GM12878 (cell line): ENCODE measurements at regions not wholly inside any gene's neighbourhood (a gene's known extent, or its start where the extent isn't known, plus 50 kb on each side); places are given as distances from the start of the nearest gene placed in this dataset.

Experiments used
- RAD21 ChIP-seq: IDR thresholded peaks from 2 replicates; pipeline ENCODE4 v1.6.1; 2011; ENCODE audit warnings: mild to moderate bottlenecking, low read depth, low read length, moderate library complexity; ENCODE audit not compliant: insufficient read depth
- ZNF622 ChIP-seq: fragments of 450-650 bp; IDR thresholded peaks from 2 replicates; pipeline ENCODE4 v1.6.1; 2017; ENCODE audit warnings: mild to moderate bottlenecking, inconsistent platforms
- TF ChIP-seq, protein P1 (sequence below): fragments of 450-650 bp; IDR thresholded peaks from 2 replicates; pipeline ENCODE4 v1.6.1; 2016; ENCODE audit warnings: mild to moderate bottlenecking
- TF ChIP-seq, protein P2 (sequence below), 3 experiments: IDR thresholded peaks in 2 of 3; conservative IDR thresholded peaks in 1 of 3; 2 replicates each; pipeline ENCODE4 v1.5.1; 2011; ENCODE audit warnings: low read depth in 3 of 3, low read length in 3 of 3, mild to moderate bottlenecking in 3 of 3, control low read depth in 2 of 3, moderate library complexity in 2 of 3, inconsistent platforms in 1 of 3, mixed read lengths in 1 of 3; ENCODE audit not compliant: control insufficient read depth in 2 of 3, insufficient read depth in 1 of 3; ENCODE audit errors: extremely low read depth in 1 of 3

GRCh38 chr11:57905439-57905838, 118.2 kb upstream of the OR9Q1 start:
- TF ChIP-seq ZNF622 = no peak
- TF ChIP-seq, protein P1, sequence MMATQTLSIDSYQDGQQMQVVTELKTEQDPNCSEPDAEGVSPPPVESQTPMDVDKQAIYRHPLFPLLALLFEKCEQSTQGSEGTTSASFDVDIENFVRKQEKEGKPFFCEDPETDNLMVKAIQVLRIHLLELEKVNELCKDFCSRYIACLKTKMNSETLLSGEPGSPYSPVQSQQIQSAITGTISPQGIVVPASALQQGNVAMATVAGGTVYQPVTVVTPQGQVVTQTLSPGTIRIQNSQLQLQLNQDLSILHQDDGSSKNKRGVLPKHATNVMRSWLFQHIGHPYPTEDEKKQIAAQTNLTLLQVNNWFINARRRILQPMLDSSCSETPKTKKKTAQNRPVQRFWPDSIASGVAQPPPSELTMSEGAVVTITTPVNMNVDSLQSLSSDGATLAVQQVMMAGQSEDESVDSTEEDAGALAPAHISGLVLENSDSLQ = no peak
- TF ChIP-seq, protein P2, sequence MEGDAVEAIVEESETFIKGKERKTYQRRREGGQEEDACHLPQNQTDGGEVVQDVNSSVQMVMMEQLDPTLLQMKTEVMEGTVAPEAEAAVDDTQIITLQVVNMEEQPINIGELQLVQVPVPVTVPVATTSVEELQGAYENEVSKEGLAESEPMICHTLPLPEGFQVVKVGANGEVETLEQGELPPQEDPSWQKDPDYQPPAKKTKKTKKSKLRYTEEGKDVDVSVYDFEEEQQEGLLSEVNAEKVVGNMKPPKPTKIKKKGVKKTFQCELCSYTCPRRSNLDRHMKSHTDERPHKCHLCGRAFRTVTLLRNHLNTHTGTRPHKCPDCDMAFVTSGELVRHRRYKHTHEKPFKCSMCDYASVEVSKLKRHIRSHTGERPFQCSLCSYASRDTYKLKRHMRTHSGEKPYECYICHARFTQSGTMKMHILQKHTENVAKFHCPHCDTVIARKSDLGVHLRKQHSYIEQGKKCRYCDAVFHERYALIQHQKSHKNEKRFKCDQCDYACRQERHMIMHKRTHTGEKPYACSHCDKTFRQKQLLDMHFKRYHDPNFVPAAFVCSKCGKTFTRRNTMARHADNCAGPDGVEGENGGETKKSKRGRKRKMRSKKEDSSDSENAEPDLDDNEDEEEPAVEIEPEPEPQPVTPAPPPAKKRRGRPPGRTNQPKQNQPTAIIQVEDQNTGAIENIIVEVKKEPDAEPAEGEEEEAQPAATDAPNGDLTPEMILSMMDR (IDR thresholded peaks at IDR 0.05 in 2 of 3, conservative IDR thresholded peaks at IDR 0.05 in 1 of 3; ENCODE audit: control insufficient read depth in 2 of 3, extremely low read depth in 1 of 3, insufficient read depth in 1 of 3, low read depth in 3 of 3, low read length in 3 of 3) = no peak
- TF ChIP-seq RAD21 = no peak
